ENCODE measurements at regions not wholly inside any gene's neighbourhood (a gene's known extent, or its start where the extent isn't known, plus 50 kb on each side); places are given as distances from the start of the nearest gene placed in this dataset.

DNA sequence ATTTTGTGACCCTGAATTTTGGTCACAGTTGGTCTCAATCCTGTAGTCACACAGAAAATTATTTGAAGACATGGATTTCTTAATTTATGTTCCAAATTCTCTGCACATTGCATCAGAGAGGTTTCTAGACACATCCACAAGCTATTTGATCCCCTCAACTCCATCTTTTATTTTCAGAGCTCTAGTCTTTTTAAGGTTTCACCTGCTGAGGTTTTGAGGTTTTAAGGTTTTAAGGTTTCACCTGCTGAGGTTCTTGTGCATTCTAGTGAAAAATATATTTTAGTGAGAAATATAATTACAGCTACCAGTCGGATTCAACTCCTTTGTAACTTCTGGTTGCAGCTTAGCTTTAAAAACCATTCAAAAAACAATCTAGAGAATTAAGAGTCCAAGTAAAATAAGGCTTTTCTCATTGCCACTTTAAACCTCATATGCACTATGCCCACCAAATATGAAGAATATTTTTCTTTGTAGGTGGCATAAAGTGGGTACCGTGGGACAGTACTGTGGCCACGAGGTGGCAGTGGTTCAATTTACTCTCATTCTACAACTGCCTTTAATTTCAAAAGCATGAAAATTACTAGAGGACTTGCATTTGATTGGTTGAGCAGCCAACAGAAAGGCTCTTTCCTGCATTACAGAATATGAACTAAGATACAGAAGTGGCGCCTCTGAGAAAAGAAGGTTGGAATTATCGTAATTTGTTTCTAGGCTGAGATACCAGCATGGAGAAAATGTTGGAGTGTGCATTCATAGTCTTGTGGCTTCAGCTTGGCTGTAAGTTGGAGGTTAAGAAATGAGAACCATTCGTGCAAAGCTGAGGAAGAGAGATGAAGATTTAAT, 366.5 kb upstream of the OR4E1 start:
- DNase-seq (peak; percentile 27), ATAC-seq (peak; percentile 68)

DNA sequence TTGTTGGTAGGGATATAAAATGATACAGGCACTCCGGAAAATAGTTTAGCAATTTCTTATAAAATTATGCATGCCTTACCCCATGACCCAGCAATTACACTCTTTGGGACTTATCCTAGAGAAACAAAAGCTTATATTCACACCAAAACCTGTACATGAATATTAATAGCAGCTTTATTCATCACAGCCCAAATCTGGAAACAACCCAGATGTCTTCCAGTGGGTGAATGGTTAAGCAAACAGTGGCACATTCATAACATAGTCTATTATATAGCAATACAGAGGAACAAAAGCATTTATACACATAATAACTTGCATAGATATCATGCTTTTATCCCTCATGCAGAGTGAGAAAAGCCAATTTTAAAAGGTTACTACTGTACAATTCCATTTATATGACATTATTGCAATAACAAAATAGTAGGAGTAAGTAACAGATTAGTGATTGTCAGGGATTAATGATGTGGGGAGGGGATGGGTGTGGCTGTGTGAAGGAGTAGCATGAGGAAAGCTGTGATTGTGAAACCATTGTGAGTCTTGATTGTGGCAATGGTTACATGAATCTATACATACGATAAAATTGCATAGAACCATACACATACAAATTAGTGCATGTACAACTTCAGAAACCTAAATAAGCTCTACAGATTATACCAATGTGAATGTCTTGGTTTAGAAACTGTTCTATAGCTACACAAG, 363.1 kb upstream of the OR4E1 start:
- ATAC-seq, result no peak

DNA sequence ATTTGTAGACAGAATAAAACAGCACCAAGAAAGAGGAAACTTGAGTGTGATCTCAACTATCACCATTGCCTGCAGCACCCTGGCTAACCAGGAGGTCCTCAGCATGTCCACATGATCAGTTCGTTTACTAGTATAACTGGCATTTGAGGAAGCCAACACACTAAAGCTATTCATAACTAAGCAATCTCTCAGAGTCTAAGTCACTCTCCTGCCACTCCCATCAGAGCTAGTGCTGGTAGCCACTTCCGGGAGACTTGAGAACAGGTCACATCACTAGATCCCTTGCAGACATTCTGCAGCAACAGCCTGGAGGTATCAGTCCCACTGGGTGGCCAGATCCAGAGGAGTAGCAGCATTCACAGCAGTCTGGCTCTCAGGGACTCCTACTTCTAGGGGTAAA, 352.9 kb upstream of the OR4E1 start:
- no peak for ATAC-seq
- DNase-seq, result no peak

More for the DNA sequence above, 363.1 kb upstream of the OR4E1 start:
- no peak for DNase-seq

GRCh38 chr14:22025879-22026278, 352.3 kb upstream of the OR4E1 start:
- DNase-seq (no peak), ATAC-seq (no peak)

DNA sequence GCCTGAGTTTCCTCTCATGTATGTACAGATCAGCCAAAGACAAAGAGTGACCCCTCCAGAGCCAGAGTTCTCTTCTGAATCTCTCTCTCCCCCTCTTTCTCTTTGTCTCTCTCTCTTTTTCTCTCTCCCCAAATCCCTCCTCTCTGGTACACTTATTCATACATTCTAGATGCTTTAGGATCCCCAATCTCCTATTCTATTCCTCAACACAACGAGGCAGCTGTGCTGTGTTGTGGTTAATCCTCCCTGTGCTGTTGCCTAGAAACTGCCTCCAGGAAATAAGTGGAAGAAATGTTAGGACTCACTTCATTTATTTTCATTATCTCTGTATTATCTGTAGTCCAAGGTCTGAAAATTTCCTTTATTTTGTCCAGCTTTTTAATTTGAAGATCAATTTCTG, 350.5 kb upstream of the OR4E1 start:
- ATAC-seq (no peak), DNase-seq (no peak)

- DNase-seq (no peak), ATAC-seq (no peak)
Measured at GRCh38 chr14:22018890-22019289, 345.3 kb upstream of the OR4E1 start.

- DNase-seq (no peak), ATAC-seq (no peak)
Measured at GRCh38 chr14:22012452-22012851, 338.8 kb upstream of the OR4E1 start.

- no peak for DNase-seq
Measured at GRCh38 chr14:22011253-22011642, 337.6 kb upstream of the OR4E1 start.

GRCh38 chr14:22010545-22011252, 337.1 kb upstream of the OR4E1 start:
- no peak for ATAC-seq
- no peak for DNase-seq

More at GRCh38 chr14:22011253-22011642, 337.6 kb upstream of the OR4E1 start:
- no peak for ATAC-seq

- ATAC-seq (no peak), DNase-seq (no peak)
Measured at GRCh38 chr14:22008766-22009165, 335.1 kb upstream of the OR4E1 start.

DNA sequence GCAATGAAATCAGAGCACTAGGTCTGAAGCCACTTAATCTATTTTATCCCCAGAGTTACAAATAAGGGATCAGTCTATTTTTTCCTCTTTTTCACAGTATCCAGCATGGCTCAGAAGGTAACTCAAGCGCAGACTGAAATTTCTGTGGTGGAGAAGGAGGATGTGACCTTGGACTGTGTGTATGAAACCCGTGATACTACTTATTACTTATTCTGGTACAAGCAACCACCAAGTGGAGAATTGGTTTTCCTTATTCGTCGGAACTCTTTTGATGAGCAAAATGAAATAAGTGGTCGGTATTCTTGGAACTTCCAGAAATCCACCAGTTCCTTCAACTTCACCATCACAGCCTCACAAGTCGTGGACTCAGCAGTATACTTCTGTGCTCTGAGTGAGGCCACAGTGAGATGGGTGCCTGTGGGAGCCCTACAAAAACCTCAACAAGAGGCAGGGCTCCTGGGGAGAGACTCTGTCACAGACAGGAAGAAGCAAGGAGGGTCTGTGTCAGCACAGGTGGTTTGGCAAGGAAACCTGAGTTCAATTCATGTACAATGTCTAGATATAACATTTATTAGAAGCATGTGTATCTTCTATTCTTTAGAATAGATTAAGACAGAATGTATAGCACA, 334.3 kb upstream of the OR4E1 start:
- DNase-seq, result no peak
- peak; percentile 53 for ATAC-seq

- peak; percentile 45 for ATAC-seq
Measured at GRCh38 chr14:22007363-22007762, 333.7 kb upstream of the OR4E1 start.

DNA sequence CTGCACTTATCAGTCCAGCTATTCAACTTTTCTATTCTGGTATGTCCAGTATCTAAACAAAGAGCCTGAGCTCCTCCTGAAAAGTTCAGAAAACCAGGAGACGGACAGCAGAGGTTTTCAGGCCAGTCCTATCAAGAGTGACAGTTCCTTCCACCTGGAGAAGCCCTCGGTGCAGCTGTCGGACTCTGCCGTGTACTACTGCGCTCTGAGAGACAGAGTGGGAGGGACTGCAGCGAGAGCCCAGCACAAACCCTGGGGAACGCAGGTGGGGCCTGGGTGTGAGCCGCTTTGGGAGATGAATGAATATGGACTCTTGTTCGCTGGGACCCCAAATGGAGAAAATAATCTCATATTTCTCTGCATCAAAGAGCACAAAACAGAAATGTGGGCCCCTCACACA, 329.8 kb upstream of the OR4E1 start:
- DNase-seq (no peak), ATAC-seq (no peak)

More at GRCh38 chr14:22007363-22007762, 333.7 kb upstream of the OR4E1 start:
- no peak for DNase-seq

DNA sequence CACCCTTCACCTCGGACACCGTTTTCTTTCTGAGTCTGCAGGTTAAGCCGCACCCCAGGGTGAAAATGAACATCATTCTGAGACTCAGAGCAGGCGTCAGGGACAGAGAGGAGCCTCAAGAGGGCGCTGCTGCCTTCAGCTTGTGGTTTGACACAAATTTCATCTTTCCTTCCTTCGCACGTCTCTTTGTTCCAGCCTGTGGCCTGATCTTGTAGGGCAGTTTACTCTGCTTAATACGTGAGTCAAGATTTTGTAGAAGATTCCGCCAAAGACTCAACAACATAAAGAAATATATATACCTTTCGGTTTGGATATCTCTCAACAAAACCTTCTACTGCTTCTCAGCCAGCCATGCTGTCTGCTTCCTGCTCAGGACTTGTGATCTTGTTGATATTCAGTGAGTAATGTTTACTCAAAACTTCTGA, 329.3 kb upstream of the OR4E1 start:
- peak; percentile 69 for DNase-seq
- peak; percentile 71 for ATAC-seq

DNA sequence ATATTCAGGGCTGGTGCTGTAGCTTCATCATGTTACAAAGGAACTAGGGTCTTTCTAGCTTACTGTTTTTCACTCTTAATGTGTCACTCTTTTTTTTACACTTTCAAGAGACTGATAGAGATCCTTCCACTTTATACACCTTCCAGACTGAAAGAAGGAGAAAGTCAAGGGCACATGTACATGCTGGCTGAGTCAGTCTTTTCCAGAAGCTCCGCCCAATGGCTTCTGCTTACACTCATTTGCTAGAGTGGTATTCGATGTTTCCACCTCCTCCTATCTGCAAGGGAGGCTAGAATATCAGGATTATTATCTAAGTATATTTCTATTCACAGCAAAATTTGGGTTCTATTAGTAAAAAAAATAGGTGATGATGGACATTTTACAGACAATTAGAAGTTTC, 325.8 kb upstream of the OR4E1 start:
- ATAC-seq (peak; percentile 25), DNase-seq (no peak)

- DNase-seq (no peak), ATAC-seq (peak; percentile 88)
Measured at GRCh38 chr14:21997300-21997699, 323.7 kb upstream of the OR4E1 start.

DNA sequence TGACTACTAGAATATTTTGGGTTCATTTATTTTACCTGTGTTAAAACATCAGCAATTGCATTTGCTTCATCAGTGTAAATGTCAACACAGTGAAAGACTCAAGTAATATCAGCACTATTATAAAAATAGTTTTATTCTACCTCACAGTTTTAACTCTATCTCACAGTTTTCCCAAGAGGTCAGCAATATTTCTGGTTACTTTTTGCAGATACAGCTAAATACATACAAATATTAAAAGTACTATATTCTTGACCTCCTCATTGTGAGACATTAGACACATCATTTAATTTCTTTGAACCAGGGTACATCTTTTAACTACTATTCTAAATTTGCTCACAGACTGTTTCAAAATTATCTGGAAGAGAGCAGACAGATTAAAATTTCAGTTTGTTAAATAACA, 321.7 kb upstream of the OR4E1 start:
- ATAC-seq (no peak), DNase-seq (no peak)

DNA sequence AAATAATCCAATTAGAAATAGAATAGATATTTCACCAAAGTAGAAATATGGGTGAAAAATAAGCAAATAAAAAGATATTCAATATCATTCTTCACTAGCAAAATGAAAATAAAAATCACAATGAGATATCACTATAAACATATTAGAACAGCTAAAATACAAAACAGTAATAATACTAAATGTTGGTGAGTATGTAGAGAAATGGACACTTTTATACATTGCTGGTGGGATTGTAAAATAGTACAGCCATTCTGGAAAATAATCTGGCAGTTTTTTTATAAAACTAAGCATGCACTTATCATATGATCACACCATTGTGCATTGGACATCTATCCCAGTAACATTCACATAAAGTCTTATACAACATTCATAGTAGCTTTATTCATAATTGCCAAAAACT, 320.2 kb upstream of the OR4E1 start:
- no peak for DNase-seq
- no peak for ATAC-seq

DNA sequence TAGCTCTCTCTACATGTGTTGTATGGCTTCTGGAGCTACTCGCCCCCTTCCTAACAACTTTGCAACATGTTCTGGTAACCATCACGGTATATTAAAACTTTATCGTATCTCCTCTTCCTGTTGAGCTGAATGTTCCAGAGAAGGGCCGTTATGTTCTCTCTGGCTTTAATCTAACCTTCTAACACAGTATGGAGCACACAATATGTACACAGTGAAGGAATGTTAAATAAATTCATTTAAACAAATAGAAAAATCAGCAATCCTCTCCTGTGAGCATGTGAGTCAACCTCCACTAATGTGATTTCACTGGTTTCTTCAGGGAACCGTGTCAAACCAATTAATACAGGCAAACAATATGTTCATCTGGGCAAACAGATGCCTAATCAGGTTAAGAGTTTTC, 319.5 kb upstream of the OR4E1 start:
- DNase-seq (no peak), ATAC-seq (no peak)

GRCh38 chr14:21991130-21991529, 317.5 kb upstream of the OR4E1 start:
- ATAC-seq (no peak), DNase-seq (no peak)

DNA sequence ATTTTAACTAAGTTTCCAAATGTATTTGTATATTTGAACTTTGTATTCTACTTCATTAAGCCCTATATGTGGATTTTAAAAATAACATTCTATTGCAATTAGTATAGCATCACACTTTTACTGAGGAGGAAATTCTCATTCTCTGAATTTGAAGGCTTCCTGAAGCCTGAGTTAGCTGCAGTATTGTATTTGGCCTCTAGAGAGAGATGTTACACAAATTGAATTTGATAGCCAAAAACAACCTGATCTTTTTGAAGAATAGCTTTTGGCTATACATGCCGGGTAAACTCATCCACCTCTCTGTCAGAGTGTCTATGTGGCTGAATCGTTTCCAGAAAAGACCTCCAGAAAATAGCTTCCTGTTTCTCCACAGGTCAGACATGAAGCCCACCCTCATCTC, 316.5 kb upstream of the OR4E1 start:
- peak; percentile 42 for ATAC-seq
- DNase-seq, result no peak

- DNase-seq, result no peak
- ATAC-seq, result no peak
Measured at GRCh38 chr14:21989090-21989489, 315.5 kb upstream of the OR4E1 start.

Measured in stimulated activated naive CD8-positive, alpha-beta T cell treated with anti-CD3 and anti-CD28 coated beads, Interleukin-15, Interleukin-2, amounts not matched to agents 100 U/mL and 50 U/mL, for 24 hours (primary cell).